ENCODE measurements at regions not wholly inside any gene's neighbourhood (a gene's known extent, or its start where the extent isn't known, plus 50 kb on each side); places are given as distances from the start of the nearest gene placed in this dataset.

DNA sequence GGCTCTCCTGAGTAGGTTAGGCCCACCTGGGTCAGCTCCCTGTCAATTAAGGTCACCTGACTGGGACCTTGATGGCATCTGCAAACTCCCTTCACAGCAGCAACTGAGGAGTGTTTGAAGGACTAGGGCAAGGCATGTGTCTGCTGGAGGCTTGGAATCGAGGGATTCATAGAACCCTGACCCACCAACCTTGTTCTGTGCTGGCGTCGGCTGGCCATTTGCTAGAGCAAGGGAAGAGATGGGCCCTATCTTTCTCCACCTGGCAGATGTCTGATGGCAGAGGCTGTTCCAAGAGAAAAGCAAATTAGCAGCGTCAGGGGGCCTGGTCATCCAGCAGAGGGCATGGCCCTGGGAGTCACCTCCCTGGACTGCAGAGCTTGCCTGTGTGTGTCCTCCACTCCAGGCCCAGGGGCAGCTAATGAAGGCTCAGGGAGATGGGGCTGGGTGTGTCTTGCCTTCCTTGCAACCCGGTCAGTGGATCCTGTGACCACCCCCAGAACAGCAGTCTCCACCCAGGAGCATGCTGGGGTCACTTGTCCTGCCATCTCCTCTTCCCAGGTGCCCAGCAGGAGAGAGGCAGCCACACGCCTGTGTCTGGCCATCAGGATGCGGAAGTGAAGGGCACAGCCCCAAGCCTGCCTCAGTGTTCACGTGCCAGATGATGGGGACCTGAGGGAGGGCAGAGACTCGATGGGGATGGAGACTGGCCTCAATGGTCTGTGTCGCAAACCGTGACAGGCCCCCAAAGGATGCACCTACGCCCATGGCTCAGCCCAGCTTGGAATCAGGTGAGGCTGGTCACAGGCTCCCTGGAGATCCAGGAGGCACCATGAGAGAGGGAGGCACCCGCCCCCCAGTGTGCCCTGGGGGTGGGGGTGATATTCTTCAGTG is 53.9 kb downstream of the BARX1 start:
- H3K9me3 Mint-ChIP-seq, result peaks cover 14% of the 10 kb centered on the region
- H3K27ac Mint-ChIP-seq, result no peak overlapping the region
- H3K4me1 Mint-ChIP-seq (ENCODE audit: low read depth), result no peaks in the 10 kb centered on the region
- DNase-seq, result no peak
- TF ChIP-seq, protein P1, sequence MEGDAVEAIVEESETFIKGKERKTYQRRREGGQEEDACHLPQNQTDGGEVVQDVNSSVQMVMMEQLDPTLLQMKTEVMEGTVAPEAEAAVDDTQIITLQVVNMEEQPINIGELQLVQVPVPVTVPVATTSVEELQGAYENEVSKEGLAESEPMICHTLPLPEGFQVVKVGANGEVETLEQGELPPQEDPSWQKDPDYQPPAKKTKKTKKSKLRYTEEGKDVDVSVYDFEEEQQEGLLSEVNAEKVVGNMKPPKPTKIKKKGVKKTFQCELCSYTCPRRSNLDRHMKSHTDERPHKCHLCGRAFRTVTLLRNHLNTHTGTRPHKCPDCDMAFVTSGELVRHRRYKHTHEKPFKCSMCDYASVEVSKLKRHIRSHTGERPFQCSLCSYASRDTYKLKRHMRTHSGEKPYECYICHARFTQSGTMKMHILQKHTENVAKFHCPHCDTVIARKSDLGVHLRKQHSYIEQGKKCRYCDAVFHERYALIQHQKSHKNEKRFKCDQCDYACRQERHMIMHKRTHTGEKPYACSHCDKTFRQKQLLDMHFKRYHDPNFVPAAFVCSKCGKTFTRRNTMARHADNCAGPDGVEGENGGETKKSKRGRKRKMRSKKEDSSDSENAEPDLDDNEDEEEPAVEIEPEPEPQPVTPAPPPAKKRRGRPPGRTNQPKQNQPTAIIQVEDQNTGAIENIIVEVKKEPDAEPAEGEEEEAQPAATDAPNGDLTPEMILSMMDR (IDR thresholded peaks at IDR 0.05), result no peak
- peaks cover 8% of the 10 kb centered on the region for H3K27me3 Mint-ChIP-seq (ENCODE audit: insufficient read depth)
- no peak overlapping the region for H3K4me3 Mint-ChIP-seq
- H3K36me3 Mint-ChIP-seq (ENCODE audit: low read depth), result peaks cover 4% of the 10 kb centered on the region; the same call in 1 of the 2 replicates

DNA sequence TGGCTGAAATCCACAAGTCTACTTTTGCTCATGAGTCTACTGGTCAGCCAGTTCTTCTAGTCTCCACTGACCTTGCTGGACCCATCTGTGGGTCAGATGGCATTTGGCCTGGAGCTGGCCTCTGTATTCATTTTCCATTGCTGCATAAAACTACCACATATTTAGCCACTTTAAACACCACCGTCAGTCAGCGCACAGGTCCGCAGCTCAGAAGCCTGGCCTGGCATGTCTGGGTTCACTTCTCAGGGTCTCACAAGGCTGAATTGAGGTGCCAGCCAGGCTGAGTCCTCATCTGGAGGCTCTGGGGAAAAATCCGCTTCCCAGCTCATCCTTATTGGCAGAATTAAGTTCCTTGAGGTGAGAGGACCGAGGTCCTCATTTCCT is 54.7 kb downstream of the BARX1 start:
- Mint-ChIP-seq H3K9me3 (peaks cover 14% of the 10 kb centered on the region), H3K4me3 (no peak overlapping the region), H3K27me3 (ENCODE audit: insufficient read depth) (peaks cover 9% of the 10 kb centered on the region), H3K27ac (no peak overlapping the region), H3K4me1 (ENCODE audit: low read depth) (no peaks in the 10 kb centered on the region), H3K36me3 (ENCODE audit: low read depth) (peaks cover 4% of the 10 kb centered on the region; the same call in 1 of the 2 replicates)
- DNase-seq, result no peak
- TF ChIP-seq, protein P1 (IDR thresholded peaks at IDR 0.05), result no peak

DNA sequence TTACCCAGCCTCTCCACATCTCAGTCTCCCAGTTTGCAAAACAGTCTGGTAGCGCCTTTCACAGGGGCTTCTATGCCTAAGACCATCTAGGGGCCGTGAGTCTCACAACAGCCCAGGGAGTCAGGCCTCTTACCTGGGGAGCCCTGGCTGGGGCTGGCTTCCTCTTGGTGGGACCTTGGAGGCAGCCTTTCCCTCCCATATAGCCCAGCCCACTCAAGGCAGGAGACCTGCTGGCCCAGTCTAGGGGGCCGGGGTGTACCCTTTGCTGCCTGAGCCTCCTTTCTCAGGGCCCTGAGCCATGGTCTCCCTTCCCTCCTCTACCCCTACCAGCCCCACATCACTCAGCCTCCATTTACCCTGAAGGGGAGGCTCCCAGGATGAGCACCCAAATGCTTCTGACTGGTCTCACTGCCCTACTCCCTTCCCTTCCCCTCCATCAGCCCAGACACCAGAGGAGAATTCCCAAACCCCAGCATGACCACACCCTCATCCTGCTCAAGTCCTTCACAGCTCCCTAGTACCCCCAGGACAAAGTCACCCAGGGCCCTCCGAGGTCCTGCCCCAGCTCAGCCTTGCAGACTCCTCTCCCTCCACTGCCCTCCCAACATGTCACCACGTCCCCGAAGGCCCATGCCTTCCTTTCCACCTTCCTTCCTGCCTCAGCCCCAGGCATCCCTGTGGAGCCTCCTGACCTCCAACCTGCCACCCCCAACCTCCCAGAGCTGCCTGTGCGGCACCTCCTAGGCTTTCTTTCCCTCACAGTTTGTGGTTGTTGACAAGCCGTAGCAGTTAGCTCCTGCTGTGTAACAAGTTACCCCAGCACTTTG is 55.3 kb downstream of the BARX1 start:
- Mint-ChIP-seq H3K36me3 (ENCODE audit: low read depth) (peaks cover 4% of the 10 kb centered on the region; the same call in 1 of the 2 replicates), H3K9me3 (peaks cover 18% of the 10 kb centered on the region), H3K4me3 (no peak overlapping the region), H3K27ac (no peak overlapping the region), H3K4me1 (ENCODE audit: low read depth) (no peaks in the 10 kb centered on the region), H3K27me3 (ENCODE audit: insufficient read depth) (peaks cover 9% of the 10 kb centered on the region)
- DNase-seq, result no peak
- TF ChIP-seq, protein P1 (IDR thresholded peaks at IDR 0.05), result no peak

DNA sequence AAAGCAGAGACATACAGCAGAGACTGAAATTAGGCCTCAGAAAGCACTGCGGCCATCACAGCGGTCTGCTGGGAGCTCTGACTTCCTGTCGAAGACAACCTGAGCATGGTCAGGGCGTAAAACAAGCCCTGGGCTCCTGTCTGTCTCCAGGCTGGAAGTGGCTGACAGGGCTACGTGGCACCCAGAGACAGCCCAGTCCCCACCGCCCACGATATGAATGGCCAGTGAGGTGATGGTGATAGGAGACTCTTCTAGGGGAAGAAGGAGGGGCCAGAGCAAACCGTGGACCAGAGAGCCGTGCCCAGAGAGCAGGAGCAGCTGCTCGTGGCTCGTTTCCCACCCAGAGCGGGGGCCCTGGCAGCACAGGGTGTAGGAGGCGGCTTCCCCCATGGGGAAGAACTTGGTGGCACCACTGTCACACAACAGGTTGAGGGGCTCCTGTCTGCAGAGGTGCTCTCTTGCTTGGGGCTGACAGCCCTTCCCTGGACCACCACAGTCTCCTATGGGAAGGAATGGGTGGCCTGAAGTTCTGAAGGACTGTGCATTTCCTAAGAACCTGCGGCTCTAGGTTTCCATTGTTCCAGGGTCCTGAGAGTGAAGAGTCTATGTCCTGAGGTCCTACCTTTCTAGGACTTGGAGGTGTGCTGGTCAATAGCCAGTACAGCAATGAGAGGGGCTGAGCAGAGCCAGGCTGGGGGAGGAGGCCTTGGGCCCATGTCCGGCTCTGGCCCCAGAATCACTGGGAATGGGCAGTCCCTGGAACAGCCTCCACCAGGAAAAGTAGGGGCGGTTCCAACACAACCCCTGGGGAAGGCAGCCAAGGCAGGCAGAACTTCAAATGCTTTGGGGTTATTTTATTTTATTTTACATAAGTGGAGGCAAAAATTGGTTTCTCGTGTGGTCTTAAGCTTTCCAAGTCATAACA is 56.4 kb downstream of the BARX1 start:
- peaks cover 4% of the 10 kb centered on the region; the same call in 1 of the 2 replicates for H3K36me3 Mint-ChIP-seq (ENCODE audit: low read depth)
- H3K9me3 Mint-ChIP-seq, result peaks cover 21% of the 10 kb centered on the region
- DNase-seq, result no peak
- H3K4me1 Mint-ChIP-seq (ENCODE audit: low read depth), result no peaks in the 10 kb centered on the region
- peaks cover 6% of the 10 kb centered on the region for H3K27me3 Mint-ChIP-seq (ENCODE audit: insufficient read depth)
- H3K27ac Mint-ChIP-seq, result no peak overlapping the region
- TF ChIP-seq, protein P1 (IDR thresholded peaks at IDR 0.05), result no peak
- H3K4me3 Mint-ChIP-seq, result no peak overlapping the region

DNA sequence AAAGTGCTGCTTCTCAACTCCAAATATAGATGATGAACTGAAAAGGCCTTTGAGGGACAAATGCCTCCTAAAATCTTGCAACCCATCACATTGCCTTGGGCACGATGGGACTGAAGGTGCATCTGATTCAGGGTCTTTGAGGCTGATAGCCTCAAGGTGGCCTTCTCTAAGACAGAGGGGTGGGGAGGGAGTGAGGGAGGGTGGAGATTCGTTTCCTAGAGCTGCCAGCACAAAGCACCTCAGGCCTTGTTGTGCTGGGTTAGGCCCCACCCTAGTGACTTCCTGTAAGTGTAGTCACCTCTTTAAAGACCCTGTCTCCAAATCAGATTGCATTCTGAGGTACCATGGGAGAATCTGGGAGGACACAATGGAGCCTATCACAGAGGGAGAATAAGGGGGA is 57.1 kb downstream of the BARX1 start:
- Mint-ChIP-seq H3K4me3 (no peak overlapping the region), H3K9me3 (peaks cover 25% of the 10 kb centered on the region), H3K4me1 (ENCODE audit: low read depth) (no peaks in the 10 kb centered on the region), H3K27ac (no peak overlapping the region), H3K36me3 (ENCODE audit: low read depth) (peaks cover 4% of the 10 kb centered on the region; the same call in 1 of the 2 replicates), H3K27me3 (ENCODE audit: insufficient read depth) (peaks cover 6% of the 10 kb centered on the region)
- TF ChIP-seq, protein P1 (IDR thresholded peaks at IDR 0.05), result no peak
- DNase-seq, result no peak
